GM12874 (cell line): ENCODE measurements at regions not wholly inside any gene's neighbourhood (a gene's known extent, or its start where the extent isn't known, plus 50 kb on each side); places are given as distances from the start of the nearest gene placed in this dataset.

Source experiments
- CTCF ChIP-seq: IDR thresholded peaks from 2 replicates; pipeline ENCODE4 v1.5.1; 2011; ENCODE audit warnings: low read depth, mild to moderate bottlenecking, control low read depth, low read length, moderate library complexity; ENCODE audit not compliant: insufficient read depth

GRCh38 chr10:105763611-105764010 is 1122.5 kb downstream of the SORCS3 start:
- no peak for TF ChIP-seq CTCF

GRCh38 chr10:105761576-105762260 is 1120.6 kb downstream of the SORCS3 start:
- no peak for TF ChIP-seq CTCF

GRCh38 chr10:105759669-105760068 is 1118.6 kb downstream of the SORCS3 start:
- TF ChIP-seq CTCF, result no peak

- no peak for TF ChIP-seq CTCF
Measured at GRCh38 chr10:105758209-105758998, 1117.3 kb downstream of the SORCS3 start.

GRCh38 chr10:105757302-105757701 is 1116.2 kb downstream of the SORCS3 start:
- no peak for TF ChIP-seq CTCF

GRCh38 chr10:105756386-105756785 is 1115.3 kb downstream of the SORCS3 start:
- TF ChIP-seq CTCF, result no peak

- no peak for TF ChIP-seq CTCF
Measured at GRCh38 chr10:105751688-105752087, 1110.6 kb downstream of the SORCS3 start.
